ENCODE measurements at regions not wholly inside any gene's neighbourhood (a gene's known extent, or its start where the extent isn't known, plus 50 kb on each side); places are given as distances from the start of the nearest gene placed in this dataset.

DNA sequence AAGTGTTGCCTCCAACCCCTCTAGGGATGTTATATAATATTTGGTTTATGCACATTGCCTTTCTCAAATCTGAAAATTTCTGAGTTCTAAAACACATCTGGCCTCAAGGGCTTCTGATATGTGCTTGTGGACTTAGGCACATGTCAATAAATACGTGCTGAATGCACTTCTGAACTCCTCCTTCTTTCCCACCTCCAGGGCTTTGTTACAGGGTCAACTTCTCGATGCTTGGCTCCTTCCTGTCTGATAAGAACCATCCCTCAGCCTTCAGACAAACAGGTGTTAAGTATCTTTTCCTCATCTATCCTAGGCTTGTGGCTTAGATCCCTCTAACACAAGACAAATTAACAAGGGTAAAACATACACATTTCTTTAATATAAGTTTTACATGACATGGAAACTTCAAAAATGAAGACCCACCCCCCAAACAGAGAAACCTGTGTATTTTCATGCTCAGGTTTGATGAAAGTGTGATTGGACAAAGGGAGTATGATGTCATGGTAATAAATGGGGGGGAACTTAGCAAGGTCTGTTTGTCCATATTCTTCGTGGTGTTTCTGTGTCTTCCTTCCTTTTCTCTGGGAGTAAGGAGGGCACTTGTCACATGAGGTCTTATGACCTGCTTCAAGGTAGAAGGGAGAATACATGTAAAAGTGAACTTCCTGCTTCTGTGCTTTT is 326.9 kb downstream of the CD83 start:
- H2BK12ac ChIP-seq (ENCODE audit: low read length), result no peak overlapping the region
- no peak overlapping the region for H2BK5ac ChIP-seq (ENCODE audit: low read length)
- no peak overlapping the region for H3K4me2 ChIP-seq (ENCODE audit: insufficient read depth, low read length, poor library complexity, severe bottlenecking)
- H2BK120ac ChIP-seq (ENCODE audit: low read depth, low read length), result no peak overlapping the region
- H2BK15ac ChIP-seq (ENCODE audit: low read length), result no peak overlapping the region
- H3K4ac ChIP-seq (ENCODE audit: low read length), result no peak overlapping the region
- H4K91ac ChIP-seq (ENCODE audit: low read depth, low read length, poor library complexity), result no peak overlapping the region
- H4K8ac ChIP-seq (ENCODE audit: low read depth, low read length), result no peak overlapping the region
- H3K18ac ChIP-seq (ENCODE audit: low read length), result no peak overlapping the region
- H3K36me3 ChIP-seq (replicated peaks in 1 of 2; ENCODE audit: control insufficient read depth in 2 of 2, insufficient read depth in 2 of 2, low read length in 2 of 2), result no peaks in the 10 kb centered on the region
- DNase-seq (ENCODE audit: low spot score), result no peak
- no peak overlapping the region for H3K9ac ChIP-seq (ENCODE audit: low read depth, low read length, poor library complexity)
- WGBS, 2 donors (ENCODE audit: extremely low coverage in 2 of 2, insufficient read length in 2 of 2, insufficient replicate concordance in 1 of 2), result no CpG with 5 or more reads among the region's 3 CpGs
- H3K79me1 ChIP-seq (ENCODE audit: low read depth, low read length), result no peaks in the 10 kb centered on the region
- H2AK5ac ChIP-seq (ENCODE audit: low read depth, low read length), result no peak overlapping the region
- no peak overlapping the region for H2AFZ ChIP-seq (ENCODE audit: low read length)
- peaks cover 0 to 29% (median 0%) of the 10 kb centered on the region in 3 experiments for H3K27me3 ChIP-seq (ENCODE audit: control insufficient read depth in 3 of 3, insufficient read depth in 3 of 3, low read depth in 1 of 3, low read length in 3 of 3)
- H3K9me3 ChIP-seq (replicated peaks in 1 of 2; ENCODE audit: control insufficient read depth in 2 of 2, insufficient read depth in 1 of 2, low read depth in 1 of 2, low read length in 2 of 2), result peaks cover 0 to 5% of the 10 kb centered on the region in 2 donors
- H3K27ac ChIP-seq (replicated peaks; ENCODE audit: low read length), result no peak overlapping the region
- H3K4me1 ChIP-seq (ENCODE audit: control insufficient read depth in 2 of 2, insufficient read depth in 1 of 2, low read depth in 1 of 2, low read length in 2 of 2), result peaks cover 8 to 26% of the 10 kb centered on the region in 2 donors
- no peak overlapping the region for H3K14ac ChIP-seq (ENCODE audit: low read length)
- H3K4me3 ChIP-seq (ENCODE audit: low read length in 2 of 2), result no peak overlapping the region
- no peak overlapping the region for H3K23ac ChIP-seq (ENCODE audit: low read depth, low read length, poor library complexity)

DNA sequence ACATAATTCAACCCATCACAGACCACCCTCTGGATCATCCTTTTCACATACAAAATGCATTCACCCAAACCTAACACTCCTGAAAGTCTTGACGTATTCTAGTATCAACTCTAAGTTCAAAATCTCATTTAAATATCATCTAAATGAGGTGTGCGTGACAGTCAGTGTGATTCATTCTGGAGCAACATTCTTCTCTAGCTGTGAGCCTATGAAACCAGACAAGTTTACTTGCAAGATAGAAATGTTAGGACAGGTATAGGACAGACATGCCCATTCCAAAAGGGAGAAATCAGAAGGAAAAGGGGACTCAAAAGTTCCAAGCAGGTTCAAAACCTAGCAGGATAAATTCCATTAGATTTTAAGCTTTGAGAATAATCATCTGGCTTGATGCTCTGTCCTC is 329.7 kb downstream of the CD83 start:
- Histone ChIP-seq H3K23ac (ENCODE audit: low read depth, low read length, poor library complexity) (no peak overlapping the region), H4K8ac (ENCODE audit: low read depth, low read length) (no peak overlapping the region), H3K14ac (ENCODE audit: low read length) (no peak overlapping the region), H3K79me1 (ENCODE audit: low read depth, low read length) (no peaks in the 10 kb centered on the region), H3K18ac (ENCODE audit: low read length) (no peak overlapping the region), H3K27me3 (ENCODE audit: control insufficient read depth in 3 of 3, insufficient read depth in 3 of 3, low read depth in 1 of 3, low read length in 3 of 3) (peaks cover 0 to 38% (median 0%) of the 10 kb centered on the region in 3 experiments), H3K4me2 (ENCODE audit: insufficient read depth, low read length, poor library complexity, severe bottlenecking) (no peak overlapping the region), H2AK5ac (ENCODE audit: low read depth, low read length) (no peak overlapping the region), H3K9ac (ENCODE audit: low read depth, low read length, poor library complexity) (no peak overlapping the region), H4K91ac (ENCODE audit: low read depth, low read length, poor library complexity) (no peak overlapping the region), H2AFZ (ENCODE audit: low read length) (no peak overlapping the region), H3K9me3 (replicated peaks in 1 of 2; ENCODE audit: control insufficient read depth in 2 of 2, insufficient read depth in 1 of 2, low read depth in 1 of 2, low read length in 2 of 2) (peaks cover 0 to 5% of the 10 kb centered on the region in 2 donors), H3K4ac (ENCODE audit: low read length) (no peak overlapping the region), H3K4me3 (ENCODE audit: low read length in 2 of 2) (no peak overlapping the region), H3K4me1 (ENCODE audit: control insufficient read depth in 2 of 2, insufficient read depth in 1 of 2, low read depth in 1 of 2, low read length in 2 of 2) (peaks cover 13 to 18% of the 10 kb centered on the region in 2 donors), H2BK15ac (ENCODE audit: low read length) (no peak overlapping the region), H2BK5ac (ENCODE audit: low read length) (no peak overlapping the region), H3K36me3 (replicated peaks in 1 of 2; ENCODE audit: control insufficient read depth in 2 of 2, insufficient read depth in 2 of 2, low read length in 2 of 2) (no peaks in the 10 kb centered on the region), H3K27ac (replicated peaks; ENCODE audit: low read length) (no peak overlapping the region), H2BK120ac (ENCODE audit: low read depth, low read length) (no peak overlapping the region), H2BK12ac (ENCODE audit: low read length) (no peak overlapping the region)
- DNase-seq (ENCODE audit: low spot score), result no peak
- no CpG with 5 or more reads among the region's 2 CpGs for WGBS, 2 donors (ENCODE audit: extremely low coverage in 2 of 2, insufficient read length in 2 of 2, insufficient replicate concordance in 1 of 2)

DNA sequence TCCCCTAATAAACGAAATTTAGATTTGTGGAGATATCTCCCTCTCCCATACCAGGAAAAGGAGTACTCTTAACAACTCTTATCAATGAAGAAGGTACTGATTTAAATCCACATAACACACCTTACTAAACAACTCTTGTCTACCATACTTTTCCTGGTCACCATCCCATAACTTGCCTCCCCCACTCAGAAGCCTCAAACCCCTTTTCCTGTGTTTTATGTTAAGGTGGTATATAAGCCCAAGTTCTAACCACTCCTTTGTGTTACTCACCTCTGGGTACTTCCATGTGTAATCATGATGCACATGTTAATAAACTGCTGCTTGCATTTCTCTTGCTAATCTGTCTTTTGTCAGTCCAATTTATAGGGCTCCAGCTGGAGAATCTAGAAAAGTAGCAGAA is 330.7 kb downstream of the CD83 start:
- Histone ChIP-seq H2BK120ac (ENCODE audit: low read depth, low read length) (no peak overlapping the region), H2AFZ (ENCODE audit: low read length) (no peak overlapping the region), H3K14ac (ENCODE audit: low read length) (no peak overlapping the region), H2BK5ac (ENCODE audit: low read length) (no peak overlapping the region), H3K9me3 (replicated peaks in 1 of 2; ENCODE audit: control insufficient read depth in 2 of 2, insufficient read depth in 1 of 2, low read depth in 1 of 2, low read length in 2 of 2) (peaks cover 0 to 5% of the 10 kb centered on the region in 2 donors), H3K4me1 (ENCODE audit: control insufficient read depth in 2 of 2, insufficient read depth in 1 of 2, low read depth in 1 of 2, low read length in 2 of 2) (peaks cover 13% of the 10 kb centered on the region in 2 donors), H3K23ac (ENCODE audit: low read depth, low read length, poor library complexity) (no peak overlapping the region), H3K4ac (ENCODE audit: low read length) (no peak overlapping the region), H3K9ac (ENCODE audit: low read depth, low read length, poor library complexity) (no peak overlapping the region), H3K79me1 (ENCODE audit: low read depth, low read length) (no peaks in the 10 kb centered on the region), H4K8ac (ENCODE audit: low read depth, low read length) (no peak overlapping the region), H2AK5ac (ENCODE audit: low read depth, low read length) (no peak overlapping the region), H3K27me3 (ENCODE audit: control insufficient read depth in 3 of 3, insufficient read depth in 3 of 3, low read depth in 1 of 3, low read length in 3 of 3) (peaks cover 0 to 42% (median 0%) of the 10 kb centered on the region in 3 experiments), H3K18ac (ENCODE audit: low read length) (no peak overlapping the region), H3K27ac (replicated peaks; ENCODE audit: low read length) (no peak overlapping the region), H2BK15ac (ENCODE audit: low read length) (no peak overlapping the region), H2BK12ac (ENCODE audit: low read length) (no peak overlapping the region), H3K4me3 (ENCODE audit: low read length in 2 of 2) (no peak overlapping the region), H3K4me2 (ENCODE audit: insufficient read depth, low read length, poor library complexity, severe bottlenecking) (no peak overlapping the region), H4K91ac (ENCODE audit: low read depth, low read length, poor library complexity) (no peak overlapping the region), H3K36me3 (replicated peaks in 1 of 2; ENCODE audit: control insufficient read depth in 2 of 2, insufficient read depth in 2 of 2, low read length in 2 of 2) (no peaks in the 10 kb centered on the region)
- WGBS, 2 donors (ENCODE audit: extremely low coverage in 2 of 2, insufficient read length in 2 of 2, insufficient replicate concordance in 1 of 2), result no CpG with 5 or more reads among the region's 1 CpG
- DNase-seq (ENCODE audit: low spot score), result no peak

DNA sequence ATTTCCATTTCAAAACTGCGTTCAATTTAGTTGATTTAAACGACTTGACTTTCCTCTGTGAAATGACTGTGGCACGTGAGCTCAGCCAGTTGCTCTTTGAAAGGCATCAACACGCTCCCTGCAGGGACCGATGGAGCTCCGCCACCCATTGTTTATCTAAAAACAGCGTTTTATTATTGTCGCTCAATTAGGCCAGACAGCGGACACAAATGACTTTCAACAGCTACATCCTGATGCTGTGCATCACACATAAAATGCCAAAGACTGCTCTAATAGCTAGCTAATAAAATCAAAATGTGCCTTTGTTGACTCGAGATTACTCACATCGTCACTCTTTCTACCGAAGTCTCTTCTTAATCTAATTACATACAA is 332.5 kb downstream of the CD83 start:
- no peak overlapping the region for H3K27ac ChIP-seq (replicated peaks; ENCODE audit: low read length)

More for the DNA sequence above, 332.5 kb downstream of the CD83 start:
- Histone ChIP-seq H3K23ac (ENCODE audit: low read depth, low read length, poor library complexity) (no peak overlapping the region), H3K4me1 (ENCODE audit: control insufficient read depth in 2 of 2, insufficient read depth in 1 of 2, low read depth in 1 of 2, low read length in 2 of 2) (peaks cover 8 to 13% of the 10 kb centered on the region in 2 donors), H3K9ac (ENCODE audit: low read depth, low read length, poor library complexity) (no peak overlapping the region), H3K4me3 (ENCODE audit: low read length in 2 of 2) (no peak overlapping the region), H3K27me3 (ENCODE audit: control insufficient read depth in 3 of 3, insufficient read depth in 3 of 3, low read depth in 1 of 3, low read length in 3 of 3) (peaks cover 0 to 41% (median 0%) of the 10 kb centered on the region in 3 experiments), H3K18ac (ENCODE audit: low read length) (no peak overlapping the region), H3K14ac (ENCODE audit: low read length) (no peak overlapping the region), H2AFZ (ENCODE audit: low read length) (peak overlapping the region; percentile 52), H2BK5ac (ENCODE audit: low read length) (no peak overlapping the region), H3K4me2 (ENCODE audit: insufficient read depth, low read length, poor library complexity, severe bottlenecking) (no peak overlapping the region), H2BK120ac (ENCODE audit: low read depth, low read length) (no peak overlapping the region), H3K79me1 (ENCODE audit: low read depth, low read length) (no peaks in the 10 kb centered on the region), H2BK15ac (ENCODE audit: low read length) (no peak overlapping the region), H4K91ac (ENCODE audit: low read depth, low read length, poor library complexity) (no peak overlapping the region), H3K36me3 (replicated peaks in 1 of 2; ENCODE audit: control insufficient read depth in 2 of 2, insufficient read depth in 2 of 2, low read length in 2 of 2) (no peaks in the 10 kb centered on the region), H3K9me3 (replicated peaks in 1 of 2; ENCODE audit: control insufficient read depth in 2 of 2, insufficient read depth in 1 of 2, low read depth in 1 of 2, low read length in 2 of 2) (peaks cover 0 to 5% of the 10 kb centered on the region in 2 donors), H4K8ac (ENCODE audit: low read depth, low read length) (no peak overlapping the region), H2BK12ac (ENCODE audit: low read length) (no peak overlapping the region), H2AK5ac (ENCODE audit: low read depth, low read length) (no peak overlapping the region), H3K4ac (ENCODE audit: low read length) (no peak overlapping the region)
- no CpG with 5 or more reads among the region's 12 CpGs for WGBS, 2 donors (ENCODE audit: extremely low coverage in 2 of 2, insufficient read length in 2 of 2, insufficient replicate concordance in 1 of 2)
- no peak for DNase-seq (ENCODE audit: low spot score)
